ENCODE measurements at regions not wholly inside any gene's neighbourhood (a gene's known extent, or its start where the extent isn't known, plus 50 kb on each side); places are given as distances from the start of the nearest gene placed in this dataset.

GRCh38 chr7:98472521-98472954 lies 71.6 kb upstream of the BAIAP2L1 start:
- intact Hi-C loops (cut with DNase I; ENCODE audit: low total_unique reads), result no loop called here
- 61 to 80% (median 75%) methylated on average over 9 to 11 of the region's 11 CpGs for WGBS, 5 donors

GRCh38 chr7:98470485-98471240 lies 69.8 kb upstream of the BAIAP2L1 start:
- peaks cover 0 to 10% (median 0%) of the 10 kb centered on the region in 8 donors for H3K9me3 ChIP-seq

More at GRCh38 chr7:98472521-98472954, 71.6 kb upstream of the BAIAP2L1 start:
- peaks cover 3 to 9% (median 7%) of the 10 kb centered on the region in 6 donors for H3K4me1 ChIP-seq
- TF ChIP-seq, protein P1, sequence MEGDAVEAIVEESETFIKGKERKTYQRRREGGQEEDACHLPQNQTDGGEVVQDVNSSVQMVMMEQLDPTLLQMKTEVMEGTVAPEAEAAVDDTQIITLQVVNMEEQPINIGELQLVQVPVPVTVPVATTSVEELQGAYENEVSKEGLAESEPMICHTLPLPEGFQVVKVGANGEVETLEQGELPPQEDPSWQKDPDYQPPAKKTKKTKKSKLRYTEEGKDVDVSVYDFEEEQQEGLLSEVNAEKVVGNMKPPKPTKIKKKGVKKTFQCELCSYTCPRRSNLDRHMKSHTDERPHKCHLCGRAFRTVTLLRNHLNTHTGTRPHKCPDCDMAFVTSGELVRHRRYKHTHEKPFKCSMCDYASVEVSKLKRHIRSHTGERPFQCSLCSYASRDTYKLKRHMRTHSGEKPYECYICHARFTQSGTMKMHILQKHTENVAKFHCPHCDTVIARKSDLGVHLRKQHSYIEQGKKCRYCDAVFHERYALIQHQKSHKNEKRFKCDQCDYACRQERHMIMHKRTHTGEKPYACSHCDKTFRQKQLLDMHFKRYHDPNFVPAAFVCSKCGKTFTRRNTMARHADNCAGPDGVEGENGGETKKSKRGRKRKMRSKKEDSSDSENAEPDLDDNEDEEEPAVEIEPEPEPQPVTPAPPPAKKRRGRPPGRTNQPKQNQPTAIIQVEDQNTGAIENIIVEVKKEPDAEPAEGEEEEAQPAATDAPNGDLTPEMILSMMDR (IDR thresholded peaks at IDR 0.05 in 8 of 11, conservative IDR thresholded peaks at IDR 0.05 in 3 of 11), result no peak
- no peak for TF ChIP-seq POLR2A (IDR thresholded peaks at IDR 0.05)
- no peak for TF ChIP-seq POLR2AphosphoS5 (IDR thresholded peaks at IDR 0.05)
- H3K27ac ChIP-seq, result no peak overlapping the region
- no peak for DNase-seq
- H3K4me3 ChIP-seq, result no peak overlapping the region
- no peaks in the 10 kb centered on the region for H3K36me3 ChIP-seq
- peaks cover 0 to 6% (median 0%) of the 10 kb centered on the region in 8 donors for H3K9me3 ChIP-seq
- peaks cover 0 to 57% (median 18%) of the 10 kb centered on the region in 7 donors for H3K27me3 ChIP-seq (replicated peaks in 1 of 7)

DNA sequence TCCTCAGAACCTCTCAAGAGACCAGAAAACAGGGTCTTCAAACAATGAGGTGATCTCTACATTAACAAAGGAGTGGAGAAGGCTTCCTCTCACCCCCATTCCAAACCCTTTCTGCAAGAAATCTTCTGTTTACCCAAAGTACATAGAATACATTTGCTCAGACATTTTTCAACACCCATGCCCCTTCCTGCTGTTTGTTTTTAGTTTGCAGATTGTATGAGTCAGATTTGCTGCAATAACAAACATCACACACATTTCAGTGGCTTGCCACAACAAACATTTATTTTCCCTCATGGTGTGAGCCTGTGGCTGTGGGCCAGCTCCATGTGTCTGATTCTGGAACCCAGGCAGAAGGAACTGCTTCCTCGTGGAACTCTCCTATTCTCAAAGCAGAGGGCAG lies 68.2 kb upstream of the BAIAP2L1 start:
- Histone ChIP-seq H3K27me3 (replicated peaks in 1 of 7) (peaks cover 0 to 44% (median 18%) of the 10 kb centered on the region in 7 donors), H3K9me3 (peaks cover 0 to 10% (median 0%) of the 10 kb centered on the region in 8 donors), H3K36me3 (no peaks in the 10 kb centered on the region), H3K4me1 (peaks cover 3 to 9% (median 7%) of the 10 kb centered on the region in 6 donors), H3K27ac (no peak overlapping the region), H3K4me3 (no peak overlapping the region)
- TF ChIP-seq, protein P1 (IDR thresholded peaks at IDR 0.05 in 8 of 11, conservative IDR thresholded peaks at IDR 0.05 in 3 of 11), result no peak
- TF ChIP-seq POLR2A (IDR thresholded peaks at IDR 0.05), result no peak
- TF ChIP-seq POLR2AphosphoS5 (IDR thresholded peaks at IDR 0.05), result no peak
- DNase-seq, result no peak
- intact Hi-C loops (cut with DNase I; ENCODE audit: low total_unique reads), result no loop called here
- 57 to 100% (median 87%) methylated on average over 1 of the region's 1 CpG for WGBS, 5 donors

More at GRCh38 chr7:98470485-98471240, 69.8 kb upstream of the BAIAP2L1 start:
- H3K4me1 ChIP-seq, result peaks cover 3 to 9% (median 7%) of the 10 kb centered on the region in 6 donors
- TF ChIP-seq POLR2AphosphoS5 (IDR thresholded peaks at IDR 0.05), result no peak
- TF ChIP-seq POLR2A (IDR thresholded peaks at IDR 0.05), result no peak
- TF ChIP-seq, protein P1 (IDR thresholded peaks at IDR 0.05 in 8 of 11, conservative IDR thresholded peaks at IDR 0.05 in 3 of 11), result no peak
- intact Hi-C loops (cut with DNase I; ENCODE audit: low total_unique reads), result no loop called here
- 8 to 10% (median 9%) methylated on average over 46 to 48 of the region's 48 CpGs for WGBS, 5 donors
- peaks cover 0 to 44% (median 18%) of the 10 kb centered on the region in 7 donors for H3K27me3 ChIP-seq (replicated peaks in 1 of 7)
- H3K36me3 ChIP-seq, result no peaks in the 10 kb centered on the region
- DNase-seq, result no peak
- no peak overlapping the region for H3K27ac ChIP-seq
- peak overlapping the region in 2 of 8 donors; percentile 22 to 50 for H3K4me3 ChIP-seq

Data from spleen (tissue), 11 donors.